GM23338 (cell line): ENCODE measurements at regions not wholly inside any gene's neighbourhood (a gene's known extent, or its start where the extent isn't known, plus 50 kb on each side); places are given as distances from the start of the nearest gene placed in this dataset.

Experiments
- ATAC-seq: fragments of 200-7000 bp; cut with Tn5 transposase; 3 replicates; pipeline ENCODE4 v1.9.1; 2020
- DNase-seq: peaks from one replicate; pipeline ENCODE4 v3.0.0-alpha.2; 2015; ENCODE audit warnings: low spot score
- H2AFZ ChIP-seq: fragments of 200-600 bp; sonication (generic); 2 replicates; pipeline ENCODE4 v1.8.0; 2016; ENCODE audit warnings: antibody characterized with exemption, mild to moderate bottlenecking, moderate library complexity
- H3F3A ChIP-seq: fragments of 200-600 bp; sonication (generic); replicated peaks from 2 replicates; pipeline ENCODE4 v1.8.0; 2017; ENCODE audit warnings: antibody characterized with exemption, mixed run types, low read depth
- H3K27ac ChIP-seq: fragments of 200-600 bp; sonication (generic); 2 replicates; pipeline ENCODE4 v1.6.1; 2016; ENCODE audit warnings: low read depth
- H3K27me3 ChIP-seq: fragments of 200-600 bp; sonication (generic); 2 replicates; pipeline ENCODE4 v1.8.0; 2016; ENCODE audit warnings: mild to moderate bottlenecking, mixed run types, moderate library complexity; ENCODE audit not compliant: insufficient read depth
- H3K36me3 ChIP-seq: fragments of 200-600 bp; sonication (generic); 2 replicates; pipeline ENCODE4 v1.8.0; 2016; ENCODE audit warnings: mild to moderate bottlenecking; ENCODE audit not compliant: insufficient read depth
- H3K4me1 ChIP-seq: fragments of 200-600 bp; sonication (generic); 2 replicates; pipeline ENCODE4 v1.8.0; 2016; ENCODE audit warnings: mild to moderate bottlenecking, moderate library complexity; ENCODE audit not compliant: insufficient read depth
- H3K4me2 ChIP-seq: fragments of 200-600 bp; sonication (generic); 2 replicates; pipeline ENCODE4 v1.7.1; 2017; ENCODE audit warnings: mixed run types
- H3K4me3 ChIP-seq: fragments of 200-600 bp; sonication (generic); 2 replicates; pipeline ENCODE4 v1.6.1; 2016; ENCODE audit warnings: mixed run types
- H3K79me2 ChIP-seq: fragments of 200-600 bp; sonication (generic); replicated peaks from 2 replicates; pipeline ENCODE4 v1.8.0; 2017; ENCODE audit warnings: mild to moderate bottlenecking; ENCODE audit not compliant: insufficient read depth
- H3K9me2 ChIP-seq: fragments of 200-600 bp; sonication (generic); 2 replicates; pipeline ENCODE4 v1.8.0; 2017; ENCODE audit not compliant: insufficient read depth
- H4K20me1 ChIP-seq: fragments of 200-600 bp; sonication (generic); replicated peaks from 2 replicates; pipeline ENCODE4 v1.8.0; 2017; ENCODE audit warnings: mild to moderate bottlenecking; ENCODE audit not compliant: insufficient read depth
- H3K27ac Mint-ChIP-seq: 2 replicates; pipeline ENCODE4 v1.8.0; 2020; ENCODE audit warnings: inconsistent platforms, mild to moderate bottlenecking, moderate library complexity, mixed read lengths
- H3K27me3 Mint-ChIP-seq: 3 replicates; pipeline ENCODE4 v1.8.0; 2022; ENCODE audit warnings: low read depth, mild to moderate bottlenecking, moderate library complexity, mixed read lengths, inconsistent platforms; ENCODE audit not compliant: insufficient read depth, poor library complexity
- H3K36me3 Mint-ChIP-seq: 3 replicates; pipeline ENCODE4 v1.8.0; 2021; ENCODE audit warnings: low read depth, mild to moderate bottlenecking, inconsistent platforms, moderate library complexity, mixed read lengths
- H3K4me1 Mint-ChIP-seq: 3 replicates; pipeline ENCODE4 v1.8.0; 2020; ENCODE audit warnings: mild to moderate bottlenecking, inconsistent platforms, mixed read lengths
- H3K4me3 Mint-ChIP-seq: 3 replicates; pipeline ENCODE4 v1.8.0; 2021; ENCODE audit warnings: moderate library complexity, mild to moderate bottlenecking, inconsistent platforms, mixed read lengths
- H3K9me3 Mint-ChIP-seq: 3 replicates; pipeline ENCODE4 v1.8.0; 2020; ENCODE audit warnings: moderate library complexity, mild to moderate bottlenecking, inconsistent platforms, mixed read lengths
- CTCF ChIP-seq, 2 experiments: fragments of 200-600 bp in 1 of 2; sonication (generic) in 1 of 2; conservative IDR thresholded peaks; 2 replicates each; pipeline versions ENCODE4 v1.5.1 to v1.6.1; 2016 to 2017; ENCODE audit warnings: antibody characterized with exemption in 2 of 2, low read depth in 2 of 2, mild to moderate bottlenecking in 2 of 2, moderate library complexity in 1 of 2
- ETS1 ChIP-seq: IDR thresholded peaks from 2 replicates; pipeline ENCODE4 v1.6.1; 2016; ENCODE audit warnings: antibody characterized with exemption
- EZH2 ChIP-seq: fragments of 200-600 bp; sonication (generic); IDR thresholded peaks from one replicate; pipeline ENCODE4 v1.8.0; 2017; ENCODE audit warnings: antibody characterized with exemption, mild to moderate bottlenecking, low read depth; ENCODE audit not compliant: unreplicated experiment
- JUNB ChIP-seq: IDR thresholded peaks from one replicate; pipeline ENCODE4 v1.6.1; 2016; ENCODE audit warnings: antibody characterized with exemption; ENCODE audit not compliant: unreplicated experiment
- POLR2AphosphoS5 ChIP-seq: IDR thresholded peaks from 2 replicates; pipeline ENCODE4 v1.6.1; 2016; ENCODE audit warnings: antibody characterized with exemption, low read depth
- REST ChIP-seq: IDR thresholded peaks from one replicate; pipeline ENCODE4 v1.6.1; 2018; ENCODE audit warnings: antibody characterized with exemption; ENCODE audit not compliant: unreplicated experiment
- STAT1 ChIP-seq: IDR thresholded peaks from one replicate; pipeline ENCODE4 v1.6.1; 2016; ENCODE audit warnings: antibody characterized with exemption; ENCODE audit not compliant: unreplicated experiment
- ZNF114 ChIP-seq: fragments of 250-450 bp; sonication (Bioruptor Pico); IDR thresholded peaks from 2 replicates; pipeline ENCODE4 v1.5.0; 2020; ENCODE audit warnings: mild to moderate bottlenecking, moderate library complexity
- ZNF331 ChIP-seq: fragments of 250-450 bp; sonication (Bioruptor Pico); IDR thresholded peaks from 2 replicates; pipeline ENCODE4 v1.5.0; 2020; ENCODE audit warnings: low read depth, mild to moderate bottlenecking, moderate library complexity
- ZNF462 ChIP-seq: fragments of 250-450 bp; sonication (Bioruptor Pico); IDR thresholded peaks from 2 replicates; pipeline ENCODE4 v1.5.0; 2020; ENCODE audit warnings: mild to moderate bottlenecking, moderate library complexity

- Mint-ChIP-seq H3K9me3 (no peaks in the 10 kb centered on the region), H3K36me3 (no peaks in the 10 kb centered on the region), H3K27ac (no peak overlapping the region), H3K4me3 (no peak overlapping the region), H3K4me1 (peaks cover 4% of the 10 kb centered on the region; the same call in 1 of the 3 replicates), H3K27me3 (no peaks in the 10 kb centered on the region)
- no peak overlapping the region for H3K27ac ChIP-seq
- H2AFZ ChIP-seq: no peak overlapping the region
- no peaks in the 10 kb centered on the region for H3K79me2 ChIP-seq
- no peaks in the 10 kb centered on the region for H3K36me3 ChIP-seq
- DNase-seq (no peak), ATAC-seq (no peak)
- no peak overlapping the region for H3K4me3 ChIP-seq
- no peaks in the 10 kb centered on the region for H3K4me1 ChIP-seq
- H3K27me3 ChIP-seq: no peaks in the 10 kb centered on the region
- no peak overlapping the region for H3K4me2 ChIP-seq
- peaks cover 1% of the 10 kb centered on the region; the same call in 1 of the 2 replicates for H3K9me2 ChIP-seq
- H3F3A ChIP-seq: no peaks in the 10 kb centered on the region
- TF ChIP-seq REST (no peak), POLR2AphosphoS5 (no peak), ZNF114 (no peak), EZH2 (no peak), ETS1 (no peak), JUNB (no peak), STAT1 (no peak), ZNF462 (no peak), CTCF (conservative IDR thresholded peaks at IDR 0.05; ENCODE audit: low read depth in 2 of 2) (no peak), ZNF331 (CRISPR knock-in tag) (no peak)
- H4K20me1 ChIP-seq: no peaks in the 10 kb centered on the region
Measured at GRCh38 chr5:166024970-166025369, 2266.5 kb upstream of the WWC1 start.
